ENCODE measurements at regions not wholly inside any gene's neighbourhood (a gene's known extent, or its start where the extent isn't known, plus 50 kb on each side); places are given as distances from the start of the nearest gene placed in this dataset.

DNA sequence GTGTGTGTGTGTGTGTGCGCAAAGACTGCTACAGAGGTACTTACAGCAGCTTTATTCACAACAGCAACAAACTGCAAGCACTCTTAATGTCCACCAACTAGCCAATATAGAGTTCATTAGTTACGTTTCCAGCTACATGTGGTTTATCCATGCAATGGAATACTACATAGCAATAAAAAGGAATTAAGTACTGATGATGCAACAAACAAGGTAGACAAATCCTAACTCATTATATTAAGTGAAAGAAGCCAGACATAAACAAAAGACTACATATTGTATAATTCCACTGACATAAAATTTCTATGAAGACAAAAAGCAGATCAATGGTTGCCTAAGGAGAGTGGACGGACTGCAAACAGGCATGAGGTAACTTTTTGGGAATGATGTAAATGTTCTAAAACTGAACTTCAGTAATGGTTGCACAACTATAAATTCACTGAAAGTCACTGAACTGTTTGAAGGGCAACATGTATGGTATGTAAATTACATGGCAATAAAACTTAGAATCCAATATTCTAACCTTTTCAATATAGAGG is 433.7 kb downstream of the SHQ1 start:
- no peaks in the 10 kb centered on the region for H3K9me3 ChIP-seq (ENCODE audit: control insufficient read depth, low read length)
- H3K36me3 ChIP-seq (ENCODE audit: control insufficient read depth, insufficient read depth, low read length) = no peaks in the 10 kb centered on the region
- H3K27ac ChIP-seq (ENCODE audit: insufficient read depth, low read length, poor library complexity, severe bottlenecking) = no peak overlapping the region
- H3K4me1 ChIP-seq (ENCODE audit: control insufficient read depth, insufficient read depth, low read length, poor library complexity, severe bottlenecking) = peaks cover 8% of the 10 kb centered on the region
- H3K27me3 ChIP-seq (replicated peaks; ENCODE audit: control insufficient read depth, insufficient read depth, low read length, poor library complexity, severe bottlenecking) = no peaks in the 10 kb centered on the region
- DNase-seq = no peak
- H3K4me3 ChIP-seq (ENCODE audit: insufficient read depth, low read depth, low read length, poor library complexity, severe bottlenecking) = no peak overlapping the region

DNA sequence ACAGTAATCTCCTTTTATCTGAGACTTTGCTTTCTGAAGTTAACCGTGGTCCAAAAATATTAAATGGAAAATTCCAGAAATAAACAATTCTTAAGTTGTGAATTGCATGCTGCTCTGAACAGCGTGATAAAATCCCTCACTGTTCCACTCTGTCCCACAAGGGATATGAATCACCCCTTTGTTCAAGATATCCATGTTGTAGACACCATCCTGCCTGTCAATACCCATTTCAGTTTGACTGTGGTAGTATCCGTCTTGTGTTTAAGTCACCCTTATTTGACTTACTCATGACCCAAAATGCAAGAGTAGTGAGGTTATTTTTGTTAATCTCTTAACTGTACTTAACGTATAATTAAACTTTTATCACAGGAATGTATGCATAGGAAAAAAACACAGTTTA is 435.0 kb downstream of the SHQ1 start:
- Histone ChIP-seq H3K9me3 (ENCODE audit: control insufficient read depth, low read length) (no peaks in the 10 kb centered on the region), H3K4me1 (ENCODE audit: control insufficient read depth, insufficient read depth, low read length, poor library complexity, severe bottlenecking) (peaks cover 4% of the 10 kb centered on the region), H3K4me3 (ENCODE audit: insufficient read depth, low read depth, low read length, poor library complexity, severe bottlenecking) (no peak overlapping the region), H3K27ac (ENCODE audit: insufficient read depth, low read length, poor library complexity, severe bottlenecking) (no peak overlapping the region), H3K36me3 (ENCODE audit: control insufficient read depth, insufficient read depth, low read length) (no peaks in the 10 kb centered on the region), H3K27me3 (replicated peaks; ENCODE audit: control insufficient read depth, insufficient read depth, low read length, poor library complexity, severe bottlenecking) (no peaks in the 10 kb centered on the region)
- no peak for DNase-seq

- Histone ChIP-seq H3K27me3 (replicated peaks; ENCODE audit: control insufficient read depth, insufficient read depth, low read length, poor library complexity, severe bottlenecking) (no peaks in the 10 kb centered on the region), H3K36me3 (ENCODE audit: control insufficient read depth, insufficient read depth, low read length) (no peaks in the 10 kb centered on the region), H3K4me1 (ENCODE audit: control insufficient read depth, insufficient read depth, low read length, poor library complexity, severe bottlenecking) (peaks cover 4% of the 10 kb centered on the region), H3K9me3 (ENCODE audit: control insufficient read depth, low read length) (no peaks in the 10 kb centered on the region), H3K27ac (ENCODE audit: insufficient read depth, low read length, poor library complexity, severe bottlenecking) (no peak overlapping the region), H3K4me3 (ENCODE audit: insufficient read depth, low read depth, low read length, poor library complexity, severe bottlenecking) (no peak overlapping the region)
- no peak for DNase-seq
These were observed 435.8 kb downstream of the SHQ1 start for GRCh38 chr3:72412340-72412956.

- Histone ChIP-seq H3K4me1 (ENCODE audit: control insufficient read depth, insufficient read depth, low read length, poor library complexity, severe bottlenecking) (peaks cover 4% of the 10 kb centered on the region), H3K4me3 (ENCODE audit: insufficient read depth, low read depth, low read length, poor library complexity, severe bottlenecking) (no peak overlapping the region), H3K27me3 (replicated peaks; ENCODE audit: control insufficient read depth, insufficient read depth, low read length, poor library complexity, severe bottlenecking) (no peaks in the 10 kb centered on the region), H3K9me3 (ENCODE audit: control insufficient read depth, low read length) (no peaks in the 10 kb centered on the region), H3K27ac (ENCODE audit: insufficient read depth, low read length, poor library complexity, severe bottlenecking) (no peak overlapping the region), H3K36me3 (ENCODE audit: control insufficient read depth, insufficient read depth, low read length) (no peaks in the 10 kb centered on the region)
- DNase-seq = no peak
These were observed 436.4 kb downstream of the SHQ1 start for GRCh38 chr3:72411843-72412242.

- Histone ChIP-seq H3K36me3 (ENCODE audit: control insufficient read depth, insufficient read depth, low read length) (no peaks in the 10 kb centered on the region), H3K4me3 (ENCODE audit: insufficient read depth, low read depth, low read length, poor library complexity, severe bottlenecking) (no peak overlapping the region), H3K9me3 (ENCODE audit: control insufficient read depth, low read length) (no peaks in the 10 kb centered on the region), H3K27me3 (replicated peaks; ENCODE audit: control insufficient read depth, insufficient read depth, low read length, poor library complexity, severe bottlenecking) (no peaks in the 10 kb centered on the region), H3K27ac (ENCODE audit: insufficient read depth, low read length, poor library complexity, severe bottlenecking) (no peak overlapping the region), H3K4me1 (ENCODE audit: control insufficient read depth, insufficient read depth, low read length, poor library complexity, severe bottlenecking) (peaks cover 4% of the 10 kb centered on the region)
- no peak for DNase-seq
These were observed 437.1 kb downstream of the SHQ1 start for GRCh38 chr3:72411126-72411525.

DNA sequence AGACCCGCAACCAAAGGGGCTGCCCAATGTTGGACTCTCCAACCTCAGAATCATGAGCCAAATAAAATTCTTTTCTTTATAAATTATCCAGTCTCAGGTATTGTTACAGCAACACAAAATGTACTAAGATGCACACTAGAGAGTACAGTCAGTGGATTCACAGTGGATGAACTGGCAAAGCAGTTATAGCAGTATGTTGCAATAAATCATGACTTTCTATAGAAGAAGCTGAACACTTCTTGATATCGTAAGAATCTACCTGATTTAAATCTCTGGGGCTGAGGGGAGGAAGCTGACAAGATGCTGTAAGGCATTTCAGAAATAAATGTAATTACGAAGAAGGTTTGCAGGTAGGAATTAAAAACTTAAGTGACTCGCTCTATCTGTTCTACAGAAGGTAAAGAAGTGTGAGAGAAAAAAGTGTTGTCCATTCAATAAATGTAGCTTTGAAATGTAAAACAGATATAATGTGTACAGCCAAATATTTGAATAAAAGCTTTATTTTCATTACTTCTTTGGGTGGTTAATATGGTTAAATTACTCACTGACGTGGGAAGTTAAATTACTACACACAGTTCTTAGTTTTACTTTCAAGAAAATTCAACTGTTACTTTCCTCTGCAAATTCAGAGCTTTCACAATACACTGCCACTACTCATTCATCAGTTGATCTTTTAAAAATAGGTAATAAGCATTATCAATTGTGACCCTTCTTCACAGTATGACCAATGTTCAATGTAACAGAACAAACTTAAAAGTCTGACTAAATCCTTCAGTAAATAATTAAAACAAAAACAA is 439.1 kb downstream of the SHQ1 start:
- DNase-seq = no peak
- Histone ChIP-seq H3K27me3 (replicated peaks; ENCODE audit: control insufficient read depth, insufficient read depth, low read length, poor library complexity, severe bottlenecking) (no peaks in the 10 kb centered on the region), H3K4me1 (ENCODE audit: control insufficient read depth, insufficient read depth, low read length, poor library complexity, severe bottlenecking) (peaks cover 4% of the 10 kb centered on the region), H3K36me3 (ENCODE audit: control insufficient read depth, insufficient read depth, low read length) (no peaks in the 10 kb centered on the region), H3K9me3 (ENCODE audit: control insufficient read depth, low read length) (no peaks in the 10 kb centered on the region), H3K27ac (ENCODE audit: insufficient read depth, low read length, poor library complexity, severe bottlenecking) (no peak overlapping the region), H3K4me3 (ENCODE audit: insufficient read depth, low read depth, low read length, poor library complexity, severe bottlenecking) (no peak overlapping the region)

DNA sequence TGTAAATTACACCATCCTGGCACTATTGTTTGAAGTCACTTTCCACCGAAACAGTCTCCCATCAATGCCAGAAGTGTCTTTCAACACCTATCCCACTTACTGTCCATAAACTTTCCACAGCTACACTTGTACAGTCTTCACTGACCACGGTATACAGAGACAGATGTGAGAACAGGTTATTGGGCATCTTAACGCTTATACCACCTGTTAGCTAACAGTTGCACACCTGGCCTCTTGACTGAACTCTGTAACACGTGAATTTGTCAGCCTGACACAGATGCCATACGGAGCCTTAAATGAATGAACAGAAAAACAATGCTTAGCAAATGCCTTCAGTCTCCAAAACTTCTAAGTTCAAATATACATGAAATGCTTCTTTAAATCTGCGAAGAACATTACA is 440.5 kb downstream of the SHQ1 start:
- DNase-seq = no peak
- no peak overlapping the region for H3K4me3 ChIP-seq (ENCODE audit: insufficient read depth, low read depth, low read length, poor library complexity, severe bottlenecking)
- H3K9me3 ChIP-seq (ENCODE audit: control insufficient read depth, low read length) = no peaks in the 10 kb centered on the region
- H3K36me3 ChIP-seq (ENCODE audit: control insufficient read depth, insufficient read depth, low read length) = no peaks in the 10 kb centered on the region
- no peak overlapping the region for H3K27ac ChIP-seq (ENCODE audit: insufficient read depth, low read length, poor library complexity, severe bottlenecking)
- H3K4me1 ChIP-seq (ENCODE audit: control insufficient read depth, insufficient read depth, low read length, poor library complexity, severe bottlenecking) = peaks cover 4% of the 10 kb centered on the region
- no peaks in the 10 kb centered on the region for H3K27me3 ChIP-seq (replicated peaks; ENCODE audit: control insufficient read depth, insufficient read depth, low read length, poor library complexity, severe bottlenecking)

DNA sequence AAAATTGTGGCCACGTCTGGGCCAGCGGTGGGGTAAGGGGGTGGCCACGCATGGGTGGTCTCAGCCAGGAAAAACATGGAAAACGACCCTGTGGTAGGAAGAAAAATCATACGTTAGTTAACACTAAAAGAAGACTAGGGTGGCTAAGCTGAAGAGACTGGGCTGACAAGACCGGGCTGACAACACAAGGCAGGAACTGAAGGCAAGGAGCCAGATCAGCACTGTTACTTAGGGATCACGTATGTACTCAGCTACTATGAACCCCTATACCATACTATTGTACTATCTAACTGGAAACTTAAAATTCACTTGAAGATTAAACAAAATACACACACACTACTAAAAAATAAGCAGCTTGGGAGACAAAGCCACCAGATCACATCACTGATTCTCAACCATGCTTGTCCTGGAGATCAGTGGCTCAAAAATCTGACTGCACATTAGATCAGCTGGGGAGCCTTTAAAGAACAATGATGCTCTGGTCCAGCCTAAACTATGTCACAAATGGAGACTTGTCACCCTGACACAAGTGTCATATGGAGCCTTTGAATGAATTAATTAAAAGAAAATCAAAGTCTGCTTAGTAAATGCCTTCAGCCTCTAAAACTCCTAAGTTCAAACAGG is 442.2 kb downstream of the SHQ1 start:
- Histone ChIP-seq H3K27ac (ENCODE audit: insufficient read depth, low read length, poor library complexity, severe bottlenecking) (no peak overlapping the region), H3K27me3 (replicated peaks; ENCODE audit: control insufficient read depth, insufficient read depth, low read length, poor library complexity, severe bottlenecking) (no peaks in the 10 kb centered on the region), H3K36me3 (ENCODE audit: control insufficient read depth, insufficient read depth, low read length) (no peaks in the 10 kb centered on the region), H3K4me3 (ENCODE audit: insufficient read depth, low read depth, low read length, poor library complexity, severe bottlenecking) (no peak overlapping the region), H3K4me1 (ENCODE audit: control insufficient read depth, insufficient read depth, low read length, poor library complexity, severe bottlenecking) (peaks cover 4% of the 10 kb centered on the region), H3K9me3 (ENCODE audit: control insufficient read depth, low read length) (no peaks in the 10 kb centered on the region)
- no peak for DNase-seq

DNA sequence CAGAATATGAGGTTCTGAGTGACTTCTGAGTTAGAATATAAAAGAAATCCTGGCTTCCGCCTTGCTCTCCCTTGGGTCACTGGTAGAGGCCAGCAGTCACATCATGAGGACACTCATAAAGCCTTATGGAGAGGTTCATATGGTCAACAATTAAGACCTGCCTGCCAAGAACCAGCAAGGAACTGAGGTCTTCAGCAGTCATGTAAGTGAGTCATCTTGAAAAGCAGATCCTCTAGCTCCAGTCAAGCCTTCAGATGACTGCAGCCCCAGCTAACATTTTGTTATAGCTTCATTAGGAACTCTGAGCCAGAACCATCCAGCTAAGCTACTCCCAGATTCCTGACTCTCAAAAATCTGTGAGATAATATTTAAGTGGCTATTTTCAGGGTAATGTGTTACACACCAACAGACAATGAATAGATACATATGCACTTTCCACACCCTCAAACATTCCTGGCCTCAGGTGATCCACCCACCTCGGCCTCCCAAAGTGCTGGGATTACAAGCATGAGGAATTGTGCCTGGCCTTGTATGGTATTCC is 447.2 kb downstream of the SHQ1 start:
- Histone ChIP-seq H3K27me3 (replicated peaks; ENCODE audit: control insufficient read depth, insufficient read depth, low read length, poor library complexity, severe bottlenecking) (no peaks in the 10 kb centered on the region), H3K4me3 (ENCODE audit: insufficient read depth, low read depth, low read length, poor library complexity, severe bottlenecking) (no peak overlapping the region), H3K27ac (ENCODE audit: insufficient read depth, low read length, poor library complexity, severe bottlenecking) (no peak overlapping the region), H3K9me3 (ENCODE audit: control insufficient read depth, low read length) (no peaks in the 10 kb centered on the region), H3K4me1 (ENCODE audit: control insufficient read depth, insufficient read depth, low read length, poor library complexity, severe bottlenecking) (peaks cover 2% of the 10 kb centered on the region), H3K36me3 (ENCODE audit: control insufficient read depth, insufficient read depth, low read length) (no peaks in the 10 kb centered on the region)
- no peak for DNase-seq

GRCh38 chr3:72398781-72399180 is 449.5 kb downstream of the SHQ1 start:
- no peak for DNase-seq
- H3K9me3 ChIP-seq (ENCODE audit: control insufficient read depth, low read length) = no peaks in the 10 kb centered on the region
- no peak overlapping the region for H3K4me3 ChIP-seq (ENCODE audit: insufficient read depth, low read depth, low read length, poor library complexity, severe bottlenecking)
- H3K36me3 ChIP-seq (ENCODE audit: control insufficient read depth, insufficient read depth, low read length) = no peaks in the 10 kb centered on the region
- no peak overlapping the region for H3K27ac ChIP-seq (ENCODE audit: insufficient read depth, low read length, poor library complexity, severe bottlenecking)
- H3K27me3 ChIP-seq (replicated peaks; ENCODE audit: control insufficient read depth, insufficient read depth, low read length, poor library complexity, severe bottlenecking) = no peaks in the 10 kb centered on the region
- peaks cover 3% of the 10 kb centered on the region for H3K4me1 ChIP-seq (ENCODE audit: control insufficient read depth, insufficient read depth, low read length, poor library complexity, severe bottlenecking)
